ENCODE measurements at regions not wholly inside any gene's neighbourhood (a gene's known extent, or its start where the extent isn't known, plus 50 kb on each side); places are given as distances from the start of the nearest gene placed in this dataset.
A peak's percentile ranks its signal among the peaks of the same experiment; 100 is the strongest.
"Not testable (repeated sequence)": the region's sequence is repeated elsewhere in the genome, so short reads cannot be mapped to it uniquely, and the experiment has no call there.

- DNase-seq (no peak), ATAC-seq (ENCODE audit: low read depth in 2 of 2) (no peak)
- H3K27ac Mint-ChIP-seq, result no peak overlapping the region
- peaks cover 0 to 9% (median 3%) of the 10 kb centered on the region in 3 donors for H3K4me1 Mint-ChIP-seq
- no peak overlapping the region for H3K4me3 Mint-ChIP-seq
- H3K27me3 Mint-ChIP-seq, result peaks cover 0 to 15% (median 0%) of the 10 kb centered on the region in 3 donors
- no peaks in the 10 kb centered on the region for H3K36me3 Mint-ChIP-seq
- peaks cover 0 to 10% (median 2%) of the 10 kb centered on the region in 7 donors for H3K9me3 Mint-ChIP-seq
Observed at GRCh38 chr1:220942278-220942677, 63.0 kb downstream of the HLX start.

GRCh38 chr1:220942914-220943313, 63.7 kb downstream of the HLX start:
- H3K4me1 Mint-ChIP-seq; DNase-seq; ATAC-seq (ENCODE audit: low read depth in 2 of 2); H3K4me3 Mint-ChIP-seq; H3K27ac Mint-ChIP-seq; H3K36me3 Mint-ChIP-seq: not testable (repeated sequence)
- peaks cover 0 to 10% (median 2%) of the 10 kb centered on the region in 7 donors for H3K9me3 Mint-ChIP-seq
- peaks cover 0 to 15% (median 0%) of the 10 kb centered on the region in 3 donors for H3K27me3 Mint-ChIP-seq

GRCh38 chr1:220943319-220943996, 64.2 kb downstream of the HLX start:
- no peaks in the 10 kb centered on the region for H3K36me3 Mint-ChIP-seq
- peaks cover 0 to 10% (median 2%) of the 10 kb centered on the region in 7 donors for H3K9me3 Mint-ChIP-seq
- H3K27me3 Mint-ChIP-seq, result peaks cover 0 to 15% (median 0%) of the 10 kb centered on the region in 3 donors
- H3K27ac Mint-ChIP-seq, result no peak overlapping the region
- no peak for ATAC-seq (ENCODE audit: low read depth in 2 of 2)
- no peak overlapping the region for H3K4me3 Mint-ChIP-seq
- H3K4me1 Mint-ChIP-seq, result peaks cover 0 to 9% (median 3%) of the 10 kb centered on the region in 3 donors
- no peak for DNase-seq

- Mint-ChIP-seq H3K4me1 (no peaks in the 10 kb centered on the region), H3K4me3 (no peak overlapping the region), H3K9me3 (peaks cover 5 to 25% (median 13%) of the 10 kb centered on the region in 7 donors), H3K36me3 (peaks cover 4 to 10% of the 10 kb centered on the region in 2 donors), H3K27me3 (peaks cover 0 to 8% (median 5%) of the 10 kb centered on the region in 3 donors), H3K27ac (peak overlapping the region in 1 of 6 donors; percentile 59)
- no peak for ATAC-seq (ENCODE audit: low read depth in 2 of 2)
- DNase-seq, result no peak
Observed at GRCh38 chr1:220950576-220950975, 71.3 kb downstream of the HLX start.

GRCh38 chr1:220952961-220953643, 73.9 kb downstream of the HLX start:
- no peak for ATAC-seq (ENCODE audit: low read depth in 2 of 2)
- Mint-ChIP-seq H3K27ac (no peak overlapping the region), H3K4me1 (no peaks in the 10 kb centered on the region), H3K4me3 (no peak overlapping the region), H3K36me3 (peaks cover 4 to 10% of the 10 kb centered on the region in 2 donors), H3K27me3 (peaks cover 0 to 5% (median 0%) of the 10 kb centered on the region in 3 donors), H3K9me3 (peaks cover 5 to 25% (median 13%) of the 10 kb centered on the region in 7 donors)
- DNase-seq, result no peak

GRCh38 chr1:220954321-220955075, 75.3 kb downstream of the HLX start:
- DNase-seq (no peak), ATAC-seq (ENCODE audit: low read depth in 2 of 2) (no peak)
- Mint-ChIP-seq H3K4me3 (no peak overlapping the region), H3K36me3 (peaks cover 4 to 7% of the 10 kb centered on the region in 2 donors), H3K27me3 (peaks cover 0 to 12% (median 0%) of the 10 kb centered on the region in 3 donors), H3K9me3 (peaks cover 5 to 19% (median 12%) of the 10 kb centered on the region in 7 donors), H3K4me1 (no peaks in the 10 kb centered on the region), H3K27ac (peak overlapping the region in 1 of 6 donors; percentile 30)

- peak overlapping the region in 3 of 6 donors; percentile 8 to 30 (median 16) for H3K27ac Mint-ChIP-seq
- no peak for ATAC-seq (ENCODE audit: low read depth in 2 of 2)
- H3K4me3 Mint-ChIP-seq, result no peak overlapping the region
- DNase-seq, result no peak
- peaks cover 0 to 13% (median 7%) of the 10 kb centered on the region in 7 donors for H3K9me3 Mint-ChIP-seq
- H3K36me3 Mint-ChIP-seq, result peaks cover 0 to under 1% of the 10 kb centered on the region in 2 donors
- H3K4me1 Mint-ChIP-seq, result no peaks in the 10 kb centered on the region
- H3K27me3 Mint-ChIP-seq, result peaks cover 0 to 17% (median 0%) of the 10 kb centered on the region in 3 donors
Observed at GRCh38 chr1:220955116-220955515, 75.9 kb downstream of the HLX start.

GRCh38 chr1:220956501-220957232, 77.4 kb downstream of the HLX start:
- H3K4me3 Mint-ChIP-seq, result no peak overlapping the region
- no peaks in the 10 kb centered on the region for H3K36me3 Mint-ChIP-seq
- peaks cover 0 to 4% (median 0%) of the 10 kb centered on the region in 3 donors for H3K4me1 Mint-ChIP-seq
- ATAC-seq (ENCODE audit: low read depth in 2 of 2) (no peak), DNase-seq (no peak)
- H3K27me3 Mint-ChIP-seq, result peaks cover 0 to 18% (median 0%) of the 10 kb centered on the region in 3 donors
- peak overlapping the region in 1 of 6 donors; percentile 18 for H3K27ac Mint-ChIP-seq
- no peaks in the 10 kb centered on the region for H3K9me3 Mint-ChIP-seq

GRCh38 chr1:220957233-220957605, 78.0 kb downstream of the HLX start:
- no peaks in the 10 kb centered on the region for H3K36me3 Mint-ChIP-seq

GRCh38 chr1:220958234-220958633, 79.0 kb downstream of the HLX start:
- H3K27ac Mint-ChIP-seq, result peak overlapping the region in 2 of 6 donors; percentile 30 to 48
- no peaks in the 10 kb centered on the region for H3K9me3 Mint-ChIP-seq
- H3K4me1 Mint-ChIP-seq, result peaks cover 0 to 5% (median 0%) of the 10 kb centered on the region in 3 donors
- no peak overlapping the region for H3K4me3 Mint-ChIP-seq
- H3K36me3 Mint-ChIP-seq, result no peaks in the 10 kb centered on the region
- ATAC-seq (ENCODE audit: low read depth in 2 of 2) (no peak), DNase-seq (no peak)
- peaks cover 0 to 13% (median 0%) of the 10 kb centered on the region in 3 donors for H3K27me3 Mint-ChIP-seq

More at GRCh38 chr1:220957233-220957605, 78.0 kb downstream of the HLX start:
- Mint-ChIP-seq H3K4me3 (no peak overlapping the region), H3K4me1 (peaks cover 0 to 5% (median 0%) of the 10 kb centered on the region in 3 donors), H3K9me3 (no peaks in the 10 kb centered on the region), H3K27me3 (peaks cover 0 to 18% (median 0%) of the 10 kb centered on the region in 3 donors), H3K27ac (no peak overlapping the region)
- ATAC-seq (ENCODE audit: low read depth in 2 of 2) (no peak), DNase-seq (no peak)

- ATAC-seq (ENCODE audit: low read depth in 2 of 2) (no peak), DNase-seq (no peak)
- H3K4me3 Mint-ChIP-seq, result no peak overlapping the region
- H3K4me1 Mint-ChIP-seq, result peaks cover 0 to 5% (median 0%) of the 10 kb centered on the region in 3 donors
- peaks cover 0 to 13% (median 0%) of the 10 kb centered on the region in 3 donors for H3K27me3 Mint-ChIP-seq
- H3K27ac Mint-ChIP-seq, result peak overlapping the region in 2 of 6 donors; percentile 35 to 49
- H3K36me3 Mint-ChIP-seq, result peaks cover 0 to 9% of the 10 kb centered on the region in 2 donors
- peaks cover 0 to 12% (median 8%) of the 10 kb centered on the region in 7 donors for H3K9me3 Mint-ChIP-seq
Observed at GRCh38 chr1:220962031-220962751, 82.9 kb downstream of the HLX start.

- DNase-seq, result no peak
- no peak for ATAC-seq (ENCODE audit: low read depth in 2 of 2)
- Mint-ChIP-seq H3K27ac (no peak overlapping the region), H3K27me3 (no peaks in the 10 kb centered on the region), H3K4me3 (no peak overlapping the region), H3K36me3 (peaks cover 0 to 9% of the 10 kb centered on the region in 2 donors), H3K9me3 (peaks cover 0 to 15% (median 11%) of the 10 kb centered on the region in 7 donors), H3K4me1 (peaks cover 0 to 5% (median 0%) of the 10 kb centered on the region in 3 donors)
Observed at GRCh38 chr1:220966041-220966440, 86.8 kb downstream of the HLX start.
